ENCODE measurements at regions not wholly inside any gene's neighbourhood (a gene's known extent, or its start where the extent isn't known, plus 50 kb on each side); places are given as distances from the start of the nearest gene placed in this dataset.

GRCh38 chr9:706606-707459 is 134.7 kb upstream of the DMRT1 start (continued):
- TF ChIP-seq, protein P1, sequence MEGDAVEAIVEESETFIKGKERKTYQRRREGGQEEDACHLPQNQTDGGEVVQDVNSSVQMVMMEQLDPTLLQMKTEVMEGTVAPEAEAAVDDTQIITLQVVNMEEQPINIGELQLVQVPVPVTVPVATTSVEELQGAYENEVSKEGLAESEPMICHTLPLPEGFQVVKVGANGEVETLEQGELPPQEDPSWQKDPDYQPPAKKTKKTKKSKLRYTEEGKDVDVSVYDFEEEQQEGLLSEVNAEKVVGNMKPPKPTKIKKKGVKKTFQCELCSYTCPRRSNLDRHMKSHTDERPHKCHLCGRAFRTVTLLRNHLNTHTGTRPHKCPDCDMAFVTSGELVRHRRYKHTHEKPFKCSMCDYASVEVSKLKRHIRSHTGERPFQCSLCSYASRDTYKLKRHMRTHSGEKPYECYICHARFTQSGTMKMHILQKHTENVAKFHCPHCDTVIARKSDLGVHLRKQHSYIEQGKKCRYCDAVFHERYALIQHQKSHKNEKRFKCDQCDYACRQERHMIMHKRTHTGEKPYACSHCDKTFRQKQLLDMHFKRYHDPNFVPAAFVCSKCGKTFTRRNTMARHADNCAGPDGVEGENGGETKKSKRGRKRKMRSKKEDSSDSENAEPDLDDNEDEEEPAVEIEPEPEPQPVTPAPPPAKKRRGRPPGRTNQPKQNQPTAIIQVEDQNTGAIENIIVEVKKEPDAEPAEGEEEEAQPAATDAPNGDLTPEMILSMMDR (conservative IDR thresholded peaks at IDR 0.05; ENCODE audit: low read depth, low read length) = no peak
- no peak for TF ChIP-seq BHLHE40 (IDR thresholded peaks at IDR 0.05; ENCODE audit: low read depth, low read length)

Data from IMR-90 (cell line).